ENCODE measurements at regions not wholly inside any gene's neighbourhood (a gene's known extent, or its start where the extent isn't known, plus 50 kb on each side); places are given as distances from the start of the nearest gene placed in this dataset.

- ChIA-PET CTCF (interaction anchor here (0.6 to 0.7 kb wide), 2 partner anchors 146 to 220 kb away, joined by 3 to 5 read pairs; no protein-coding TSS in a partner anchor), POLR2A (no interaction called here)
- Histone ChIP-seq H3K27ac (ENCODE audit: extremely low read depth, low read depth, low read length) (no peak overlapping the region), H3K4me3 (ENCODE audit: low read depth, low read length) (no peak overlapping the region), H3K9me3 (ENCODE audit: control insufficient read depth, insufficient read depth, low read depth, low read length) (no peaks in the 10 kb centered on the region), H3K4me1 (ENCODE audit: control insufficient read depth, insufficient read depth, low read length) (no peaks in the 10 kb centered on the region), H3K36me3 (ENCODE audit: control insufficient read depth in 2 of 2, insufficient read depth in 1 of 2, low read length in 2 of 2) (no peaks in the 10 kb centered on the region)
- TF ChIP-seq ZNF211 (tag by site-specific recombination; IDR thresholded peaks at IDR 0.05; ENCODE audit: low read depth) = no peak
These were observed 154.8 kb downstream of the BACH1 start for GRCh38 chr21:29453511-29453910.

GRCh38 chr21:29454179-29454578 lies 155.5 kb downstream of the BACH1 start:
- TF ChIP-seq ZNF140 (tag by site-specific recombination; IDR thresholded peaks at IDR 0.05) = no peak
- no peak for TF ChIP-seq ZBTB48 (tag by site-specific recombination; IDR thresholded peaks at IDR 0.05)
- TF ChIP-seq ZNF548 (tag by site-specific recombination; IDR thresholded peaks at IDR 0.05) = no peak
- no peak for TF ChIP-seq ZBTB49 (tag by site-specific recombination; IDR thresholded peaks at IDR 0.05; ENCODE audit: low read depth)
- TF ChIP-seq ZNF660 (tag by site-specific recombination; IDR thresholded peaks at IDR 0.05) = no peak
- no peak for TF ChIP-seq ZNF211 (tag by site-specific recombination; IDR thresholded peaks at IDR 0.05; ENCODE audit: low read depth)
- no peak for TF ChIP-seq ZBTB1 (tag by site-specific recombination; IDR thresholded peaks at IDR 0.05)
- TF ChIP-seq ZNF114 (tag by site-specific recombination; IDR thresholded peaks at IDR 0.05) = no peak
- H3K9me3 ChIP-seq (ENCODE audit: control insufficient read depth, insufficient read depth, low read depth, low read length) = no peaks in the 10 kb centered on the region
- no peak overlapping the region for H3K27ac ChIP-seq (ENCODE audit: extremely low read depth, low read depth, low read length)
- no peaks in the 10 kb centered on the region for H3K36me3 ChIP-seq (ENCODE audit: control insufficient read depth in 2 of 2, insufficient read depth in 1 of 2, low read length in 2 of 2)
- POLR2A ChIA-PET = no interaction called here
- H3K4me3 ChIP-seq (ENCODE audit: low read depth, low read length) = no peak overlapping the region
- H3K4me1 ChIP-seq (ENCODE audit: control insufficient read depth, insufficient read depth, low read length) = no peaks in the 10 kb centered on the region
- CTCF ChIA-PET = no interaction called here

GRCh38 chr21:29462479-29462878 lies 163.8 kb downstream of the BACH1 start:
- H3K27ac ChIP-seq (ENCODE audit: extremely low read depth, low read depth, low read length) = no peak overlapping the region
- H3K4me1 ChIP-seq (ENCODE audit: control insufficient read depth, insufficient read depth, low read length) = no peaks in the 10 kb centered on the region
- ChIA-PET CTCF (interaction anchor here (1.0 kb wide), 1 partner anchor 8 kb away, joined by 3 read pairs; no protein-coding TSS in a partner anchor), POLR2A (no interaction called here)
- H3K4me3 ChIP-seq (ENCODE audit: low read depth, low read length) = no peak overlapping the region
- no peak for TF ChIP-seq ZFP69B (tag by site-specific recombination; IDR thresholded peaks at IDR 0.05)
- no peak for TF ChIP-seq GLI4 (tag by site-specific recombination; IDR thresholded peaks at IDR 0.05)
- TF ChIP-seq ZNF221 (tag by site-specific recombination; IDR thresholded peaks at IDR 0.05; ENCODE audit: borderline replicate concordance) = no peak
- no peak for TF ChIP-seq ZNF214 (tag by site-specific recombination; IDR thresholded peaks at IDR 0.05; ENCODE audit: borderline replicate concordance)
- no peak for TF ChIP-seq ZNF19 (tag by site-specific recombination; IDR thresholded peaks at IDR 0.05; ENCODE audit: low read depth)
- no peak for TF ChIP-seq ZNF747 (tag by site-specific recombination; IDR thresholded peaks at IDR 0.05)
- no peak for TF ChIP-seq BCL11B (tag by site-specific recombination; IDR thresholded peaks at IDR 0.05; ENCODE audit: low read depth)
- no peak for TF ChIP-seq ZNF157 (tag by site-specific recombination; IDR thresholded peaks at IDR 0.05)
- no peak for TF ChIP-seq ZNF664 (tag by site-specific recombination; IDR thresholded peaks at IDR 0.05)
- TF ChIP-seq ZNF37A (tag by site-specific recombination; IDR thresholded peaks at IDR 0.05) = no peak
- no peak for TF ChIP-seq ZBTB10 (tag by site-specific recombination; IDR thresholded peaks at IDR 0.05)
- no peak for TF ChIP-seq ZNF174 (tag by site-specific recombination; IDR thresholded peaks at IDR 0.05)
- TF ChIP-seq ZNF133 (tag by site-specific recombination; IDR thresholded peaks at IDR 0.05) = no peak
- H3K9me3 ChIP-seq (ENCODE audit: control insufficient read depth, insufficient read depth, low read depth, low read length) = no peaks in the 10 kb centered on the region
- peaks cover 0 to 3% of the 10 kb centered on the region in 2 experiments; a peak in 1 of 3 replicates for H3K36me3 ChIP-seq (ENCODE audit: control insufficient read depth in 2 of 2, insufficient read depth in 1 of 2, low read length in 2 of 2)

Data from HEK293 (cell line).